IMR-90 (cell line): ENCODE measurements at regions not wholly inside any gene's neighbourhood (a gene's known extent, or its start where the extent isn't known, plus 50 kb on each side); places are given as distances from the start of the nearest gene placed in this dataset.

Experiments
- ATAC-seq: fragments of 200-7000 bp; cut with Tn5 transposase; 2 replicates; pipeline ENCODE4 v1.9.1; 2020; ENCODE audit warnings: low read depth, mild to moderate bottlenecking, moderate library complexity
- BruUV-seq: library from RNA; stranded (reverse); fragments of 400-500 nt; replicated peaks from 2 replicates; lab custom pipeline; 2021; lab: Mats Ljungman, UMichigan
- CTCF ChIA-PET: fragments of 300-600 bp; formaldehyde crosslinking; extraction: SDS; loops from one replicate; lab custom pipeline; 2021; ENCODE audit warnings: antibody characterized with exemption; lab: Yijun Ruan, JAX
- POLR2A ChIA-PET: fragments of 300-600 bp; sonication (Branson Sonifier 250); formaldehyde crosslinking; loops from one replicate; lab custom pipeline; 2022; ENCODE audit warnings: antibody characterized with exemption; ENCODE audit not compliant: unreplicated experiment; lab: Charles Lee
- DNase-seq: peaks from one replicate; pipeline ENCODE4 v3.0.0; 2013
- H2AFZ ChIP-seq: replicated peaks from 2 replicates; pipeline ENCODE3; 2013; ENCODE audit warnings: low read length, mild to moderate bottlenecking; ENCODE audit not compliant: poor library complexity
- H2AK5ac ChIP-seq: 2 replicates; pipeline ENCODE4 v1.6.1; 2013; ENCODE audit warnings: low read depth, low read length, inconsistent platforms
- H2AK9ac ChIP-seq: replicated peaks from 2 replicates; pipeline ENCODE3; 2013; ENCODE audit warnings: mild to moderate bottlenecking, low read depth, low read length, moderate library complexity; ENCODE audit not compliant: poor library complexity
- H2BK120ac ChIP-seq: 2 replicates; pipeline ENCODE4 v1.6.1; 2013; ENCODE audit warnings: low read depth, low read length, inconsistent platforms
- H2BK15ac ChIP-seq: 3 replicates; pipeline ENCODE4 v1.6.1; 2013; ENCODE audit warnings: low read depth, low read length, inconsistent platforms
- H2BK20ac ChIP-seq: 2 replicates; pipeline ENCODE4 v1.6.1; 2013; ENCODE audit warnings: low read depth, mild to moderate bottlenecking, inconsistent platforms, low read length, moderate library complexity
- H2BK5ac ChIP-seq: 2 replicates; pipeline ENCODE4 v1.6.1; 2013; ENCODE audit warnings: mild to moderate bottlenecking, low read depth, low read length, inconsistent platforms; ENCODE audit not compliant: poor library complexity, severe bottlenecking
- H3K14ac ChIP-seq: replicated peaks from 2 replicates; pipeline ENCODE4 v1.6.1; 2013; ENCODE audit warnings: low read depth, low read length, inconsistent platforms
- H3K18ac ChIP-seq: 2 replicates; pipeline ENCODE4 v1.6.1; 2013; ENCODE audit warnings: low read depth, low read length, control low read depth
- H3K23ac ChIP-seq: 2 replicates; pipeline ENCODE4 v1.6.1; 2013; ENCODE audit warnings: low read depth, low read length, inconsistent platforms
- H3K27ac ChIP-seq: 2 replicates; pipeline ENCODE4 v1.5.1; 2013; ENCODE audit warnings: mild to moderate bottlenecking, control low read depth, low read length; ENCODE audit not compliant: insufficient read depth
- H3K27me3 ChIP-seq: 2 replicates; pipeline ENCODE4 v1.6.1; 2013; ENCODE audit warnings: low read length; ENCODE audit not compliant: control insufficient read depth, insufficient read depth
- H3K36me3 ChIP-seq: 2 replicates; pipeline ENCODE4 v1.6.1; 2013; ENCODE audit warnings: low read length, mixed read lengths; ENCODE audit not compliant: control insufficient read depth, insufficient read depth
- H3K4ac ChIP-seq: 2 replicates; pipeline ENCODE4 v1.6.1; 2013; ENCODE audit warnings: low read depth, low read length, inconsistent platforms
- H3K4me1 ChIP-seq: 2 replicates; pipeline ENCODE4 v1.6.1; 2013; ENCODE audit warnings: low read length, mixed read lengths; ENCODE audit not compliant: control insufficient read depth, insufficient read depth
- H3K4me2 ChIP-seq: 2 replicates; pipeline ENCODE4 v1.6.1; 2013; ENCODE audit warnings: low read depth, mild to moderate bottlenecking, control low read depth, low read length, moderate library complexity
- H3K4me3 ChIP-seq: 2 replicates; pipeline ENCODE4 v1.5.1; 2013; ENCODE audit warnings: low read depth, mild to moderate bottlenecking, control low read depth, low read length, moderate library complexity; ENCODE audit not compliant: insufficient read depth
- H3K56ac ChIP-seq: 2 replicates; pipeline ENCODE4 v1.6.1; 2013; ENCODE audit warnings: low read length, inconsistent platforms; ENCODE audit not compliant: insufficient read depth; ENCODE audit errors: extremely low read depth
- H3K79me1 ChIP-seq, 2 experiments: 2 replicates each; pipeline ENCODE4 v1.6.1; 2013; ENCODE audit warnings: low read length in 2 of 2, inconsistent platforms in 1 of 2, low read depth in 1 of 2
- H3K9ac ChIP-seq: 2 replicates; pipeline ENCODE4 v1.6.1; 2013; ENCODE audit warnings: low read depth, low read length, control low read depth
- H3K9me1 ChIP-seq: 2 replicates; pipeline ENCODE4 v1.6.1; 2013; ENCODE audit warnings: low read length, inconsistent platforms; ENCODE audit not compliant: insufficient read depth
- H3K9me3 ChIP-seq: 2 replicates; pipeline ENCODE4 v1.6.1; 2013; ENCODE audit warnings: low read length; ENCODE audit not compliant: control insufficient read depth, insufficient read depth
- H4K20me1 ChIP-seq: 2 replicates; pipeline ENCODE4 v1.6.1; 2013; ENCODE audit warnings: low read length, inconsistent platforms; ENCODE audit not compliant: insufficient read depth
- H4K5ac ChIP-seq: 2 replicates; pipeline ENCODE4 v1.6.1; 2013; ENCODE audit warnings: mild to moderate bottlenecking, low read depth, low read length, control low read depth
- H4K8ac ChIP-seq, 2 experiments: 2 replicates each; pipeline ENCODE4 v1.6.1; 2013; ENCODE audit warnings: low read depth in 2 of 2, low read length in 2 of 2, control low read depth in 1 of 2, inconsistent platforms in 1 of 2
- H4K91ac ChIP-seq: 2 replicates; pipeline ENCODE4 v1.6.1; 2013; ENCODE audit warnings: low read depth, low read length, inconsistent platforms; ENCODE audit not compliant: insufficient read depth
- BHLHE40 ChIP-seq: fragments of 150-350 bp; IDR thresholded peaks from 2 replicates; pipeline ENCODE4 v1.6.1; 2016; ENCODE audit warnings: mild to moderate bottlenecking, low read depth, low read length
- CEBPB ChIP-seq: IDR thresholded peaks from 2 replicates; pipeline ENCODE4 v1.6.1; 2012; ENCODE audit warnings: low read depth, low read length, improper control_type of control experiment
- CHD1 ChIP-seq: IDR thresholded peaks from 2 replicates; pipeline ENCODE4 v1.6.1; 2012; ENCODE audit warnings: low read depth, low read length, improper control_type of control experiment
- ELK1 ChIP-seq: fragments of 150-350 bp; IDR thresholded peaks from 2 replicates; pipeline ENCODE4 v1.6.1; 2016; ENCODE audit warnings: low read depth, mild to moderate bottlenecking, low read length, moderate library complexity, borderline replicate concordance
- FOS ChIP-seq: fragments of 150-350 bp; IDR thresholded peaks from 2 replicates; pipeline ENCODE4 v1.6.1; 2016; ENCODE audit warnings: low read depth, low read length
- MAFK ChIP-seq: IDR thresholded peaks from 2 replicates; pipeline ENCODE4 v1.6.1; 2012; ENCODE audit warnings: low read depth, low read length, improper control_type of control experiment
- MAZ ChIP-seq: IDR thresholded peaks from 2 replicates; pipeline ENCODE4 v1.6.1; 2012; ENCODE audit warnings: low read depth, mild to moderate bottlenecking, low read length, improper control_type of control experiment, moderate library complexity, borderline replicate concordance
- MXI1 ChIP-seq: IDR thresholded peaks from 2 replicates; pipeline ENCODE4 v1.6.1; 2012; ENCODE audit warnings: low read depth, mild to moderate bottlenecking, low read length, moderate library complexity, borderline replicate concordance
- NFE2L2 ChIP-seq: fragments of 150-350 bp; IDR thresholded peaks from 2 replicates; pipeline ENCODE4 v1.6.1; 2016; ENCODE audit warnings: low read depth, mild to moderate bottlenecking, low read length
- POLR2A ChIP-seq: IDR thresholded peaks from 2 replicates; pipeline ENCODE4 v1.6.1; 2012; ENCODE audit warnings: mild to moderate bottlenecking, low read depth, low read length
- RAD21 ChIP-seq: IDR thresholded peaks from 2 replicates; pipeline ENCODE4 v1.6.1; 2012; ENCODE audit warnings: low read length, improper control_type of control experiment
- RCOR1 ChIP-seq: IDR thresholded peaks from 2 replicates; pipeline ENCODE4 v1.6.1; 2012; ENCODE audit warnings: mild to moderate bottlenecking, low read length, improper control_type of control experiment; ENCODE audit not compliant: insufficient replicate concordance
- RFX5 ChIP-seq: IDR thresholded peaks from 2 replicates; pipeline ENCODE4 v1.8.0; 2012; ENCODE audit warnings: low read depth, mild to moderate bottlenecking, low read length, moderate library complexity
- SMC3 ChIP-seq: fragments of 150-350 bp; IDR thresholded peaks from 2 replicates; pipeline ENCODE4 v1.6.1; 2016; ENCODE audit warnings: low read depth, mild to moderate bottlenecking, antibody characterized with exemption, low read length, moderate library complexity
- WGBS, 2 experiments: methylation state at CpG; one replicate each; pipeline versions ENCODE4 v1.1.5 to v1.1.7; 2013; ENCODE audit warnings: missing lambda C conversion rate in 2 of 2; ENCODE audit not compliant: insufficient read length in 1 of 2; ENCODE audit errors: extremely low coverage in 2 of 2; 5-methylcytosine and 5-hydroxymethylcytosine counted together
- dilution Hi-C: fragments of 300-500 bp; cut with HindIII; formaldehyde crosslinking; loops from one replicate; pipeline ENCODE4 v1.14.3; 2018; ENCODE audit warnings: low sequenced_read_pairs; ENCODE audit not compliant: unreplicated experiment
- in situ Hi-C: fragments of 300-500 bp; cut with MboI; formaldehyde crosslinking; loops from 3 replicates; pipeline ENCODE4 v1.14.3; 2019; ENCODE audit warnings: low sequenced_read_pairs, inconsistent platforms, mixed read lengths
- intact Hi-C: fragments of 100-400 bp; cut with micrococcal nuclease; formaldehyde crosslinking; loops from 2 replicates; pipeline ENCODE4 v1.10.0; 2022
- TF ChIP-seq, protein P1 (sequence below): conservative IDR thresholded peaks from 2 replicates; pipeline ENCODE4 v1.5.1; 2012; ENCODE audit warnings: mild to moderate bottlenecking, low read depth, low read length, improper control_type of control experiment
- TF ChIP-seq, protein P2 (sequence below): fragments of 150-350 bp; IDR thresholded peaks from 2 replicates; pipeline ENCODE4 v1.6.1; 2017; ENCODE audit warnings: mild to moderate bottlenecking, antibody characterized with exemption, low read length, low read depth

- CTCF ChIA-PET = no interaction called here
- Histone ChIP-seq H4K5ac (no peak overlapping the region), H2BK20ac (no peak overlapping the region), H3K4me1 (no peaks in the 10 kb centered on the region), H3K23ac (no peak overlapping the region), H2BK15ac (no peak overlapping the region), H2BK120ac (no peak overlapping the region), H3K36me3 (no peaks in the 10 kb centered on the region), H3K4me3 (no peak overlapping the region), H3K56ac (no peak overlapping the region), H3K18ac (no peak overlapping the region), H3K9me3 (no peaks in the 10 kb centered on the region), H3K79me1 (no peaks in the 10 kb centered on the region), H2AK9ac (no peak overlapping the region), H4K91ac (no peak overlapping the region), H3K9me1 (no peaks in the 10 kb centered on the region), H2AFZ (no peak overlapping the region), H3K14ac (no peak overlapping the region), H2BK5ac (no peak overlapping the region), H4K20me1 (no peaks in the 10 kb centered on the region), H3K27ac (no peak overlapping the region), H3K9ac (no peak overlapping the region), H3K4ac (no peak overlapping the region), H3K27me3 (no peaks in the 10 kb centered on the region), H3K4me2 (no peak overlapping the region), H2AK5ac (no peak overlapping the region), H4K8ac (no peak overlapping the region)
- no peak for DNase-seq
- 60% methylated on average over 1 of the region's 2 CpGs; no CpG with 5 or more reads in 1 of the 2 experiments for WGBS, 2 experiments
- intact Hi-C loops (no loop called here), dilution Hi-C loops (no loop called here), in situ Hi-C loops (no loop called here)
- no peak for ATAC-seq
- POLR2A ChIA-PET = no interaction called here
- TF ChIP-seq BHLHE40 (no peak), MXI1 (no peak), RAD21 (no peak), NFE2L2 (no peak), SMC3 (no peak), RCOR1 (no peak), FOS (no peak), CHD1 (no peak), CEBPB (no peak), ELK1 (no peak), POLR2A (no peak), MAZ (no peak), RFX5 (no peak), MAFK (no peak)
- TF ChIP-seq, protein P1, sequence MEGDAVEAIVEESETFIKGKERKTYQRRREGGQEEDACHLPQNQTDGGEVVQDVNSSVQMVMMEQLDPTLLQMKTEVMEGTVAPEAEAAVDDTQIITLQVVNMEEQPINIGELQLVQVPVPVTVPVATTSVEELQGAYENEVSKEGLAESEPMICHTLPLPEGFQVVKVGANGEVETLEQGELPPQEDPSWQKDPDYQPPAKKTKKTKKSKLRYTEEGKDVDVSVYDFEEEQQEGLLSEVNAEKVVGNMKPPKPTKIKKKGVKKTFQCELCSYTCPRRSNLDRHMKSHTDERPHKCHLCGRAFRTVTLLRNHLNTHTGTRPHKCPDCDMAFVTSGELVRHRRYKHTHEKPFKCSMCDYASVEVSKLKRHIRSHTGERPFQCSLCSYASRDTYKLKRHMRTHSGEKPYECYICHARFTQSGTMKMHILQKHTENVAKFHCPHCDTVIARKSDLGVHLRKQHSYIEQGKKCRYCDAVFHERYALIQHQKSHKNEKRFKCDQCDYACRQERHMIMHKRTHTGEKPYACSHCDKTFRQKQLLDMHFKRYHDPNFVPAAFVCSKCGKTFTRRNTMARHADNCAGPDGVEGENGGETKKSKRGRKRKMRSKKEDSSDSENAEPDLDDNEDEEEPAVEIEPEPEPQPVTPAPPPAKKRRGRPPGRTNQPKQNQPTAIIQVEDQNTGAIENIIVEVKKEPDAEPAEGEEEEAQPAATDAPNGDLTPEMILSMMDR = no peak
- TF ChIP-seq, protein P2, sequence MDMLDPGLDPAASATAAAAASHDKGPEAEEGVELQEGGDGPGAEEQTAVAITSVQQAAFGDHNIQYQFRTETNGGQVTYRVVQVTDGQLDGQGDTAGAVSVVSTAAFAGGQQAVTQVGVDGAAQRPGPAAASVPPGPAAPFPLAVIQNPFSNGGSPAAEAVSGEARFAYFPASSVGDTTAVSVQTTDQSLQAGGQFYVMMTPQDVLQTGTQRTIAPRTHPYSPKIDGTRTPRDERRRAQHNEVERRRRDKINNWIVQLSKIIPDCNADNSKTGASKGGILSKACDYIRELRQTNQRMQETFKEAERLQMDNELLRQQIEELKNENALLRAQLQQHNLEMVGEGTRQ = no peak
- no TSS peak for BruUV-seq
Observed at GRCh38 chr4:158458271-158458895, 63.3 kb upstream of the RXFP1 start.
